SK-N-SH (cell line): ENCODE measurements at regions not wholly inside any gene's neighbourhood (a gene's known extent, or its start where the extent isn't known, plus 50 kb on each side); places are given as distances from the start of the nearest gene placed in this dataset.

ENCODE experiments used
- CHD2 ChIP-seq: fragments of 150-350 bp; IDR thresholded peaks from 2 replicates; pipeline ENCODE4 v1.6.1; 2018; ENCODE audit warnings: low read length; ENCODE audit not compliant: partially characterized antibody
- CTCF ChIP-seq: fragments of 200-600 bp; sonication (generic); IDR thresholded peaks from 2 replicates; pipeline ENCODE4 v1.6.1; 2017; ENCODE audit warnings: antibody characterized with exemption, mild to moderate bottlenecking, moderate library complexity
- ELF1 ChIP-seq: IDR thresholded peaks from 2 replicates; pipeline ENCODE4 v1.4.0; 2012
- EP300 ChIP-seq, 2 experiments: IDR thresholded peaks; 2 replicates each; pipeline versions ENCODE4 v1.4.0 to v1.6.1; 2012; ENCODE audit warnings: borderline replicate concordance in 1 of 2, low read depth in 1 of 2, low read length in 1 of 2
- EZH2phosphoT487 ChIP-seq: fragments of 200-600 bp; sonication (generic); IDR thresholded peaks from 2 replicates; pipeline ENCODE4 v1.6.1; 2017; ENCODE audit warnings: low read depth, mixed run types, mild to moderate bottlenecking, antibody characterized with exemption, moderate library complexity, borderline replicate concordance
- JUND ChIP-seq: IDR thresholded peaks from 2 replicates; pipeline ENCODE4 v1.4.0; 2012
- PBX3 ChIP-seq: IDR thresholded peaks from 2 replicates; pipeline ENCODE4; 2012
- POLR2AphosphoS5 ChIP-seq: IDR thresholded peaks from 2 replicates; pipeline ENCODE4 v1.6.1; 2012; ENCODE audit warnings: low read depth, low read length
- RCOR1 ChIP-seq: fragments of 150-350 bp; IDR thresholded peaks from 2 replicates; pipeline ENCODE4 v1.6.1; 2017; ENCODE audit warnings: antibody characterized with exemption, low read length
- REST ChIP-seq: IDR thresholded peaks from 2 replicates; pipeline ENCODE4 v1.6.1; 2012; ENCODE audit warnings: mild to moderate bottlenecking, low read depth, low read length, moderate library complexity
- SIN3A ChIP-seq: IDR thresholded peaks from 2 replicates; pipeline ENCODE4 v1.6.1; 2012; ENCODE audit warnings: low read depth, mild to moderate bottlenecking, low read length, moderate library complexity, borderline replicate concordance
- TAF1 ChIP-seq: IDR thresholded peaks from 2 replicates; pipeline ENCODE4 v1.6.1; 2012; ENCODE audit warnings: low read depth, mild to moderate bottlenecking, low read length, moderate library complexity, borderline replicate concordance
- USF1 ChIP-seq: IDR thresholded peaks from 2 replicates; pipeline ENCODE4 v1.4.0; 2012; ENCODE audit warnings: low read depth, borderline replicate concordance
- YY1 ChIP-seq: IDR thresholded peaks from 2 replicates; pipeline ENCODE4 v1.4.0; 2012; ENCODE audit warnings: low read depth, mild to moderate bottlenecking

GRCh38 chr4:96874657-96875056, 1034.8 kb downstream of the PDHA2 start:
- TF ChIP-seq USF1 (no peak), CTCF (no peak), JUND (no peak), REST (no peak), RCOR1 (no peak), PBX3 (no peak), ELF1 (no peak), TAF1 (no peak), YY1 (no peak), EP300 (IDR thresholded peaks at IDR 0.05; ENCODE audit: borderline replicate concordance in 1 of 2, low read depth in 1 of 2, low read length in 1 of 2) (no peak), SIN3A (no peak), POLR2AphosphoS5 (no peak), CHD2 (no peak), EZH2phosphoT487 (no peak)
